DMS53 treated with DMSO at 0.1 percent for 48 hours (cell line): ENCODE measurements at regions not wholly inside any gene's neighbourhood (a gene's known extent, or its start where the extent isn't known, plus 50 kb on each side); places are given as distances from the start of the nearest gene placed in this dataset.
A peak's percentile ranks its signal among the peaks of the same experiment; 100 is the strongest.

Source experiments
- DNase-seq: peaks from one replicate; lab custom pipeline; 2025; ENCODE audit not compliant: unreplicated experiment; lab: John Stamatoyannopoulos, UW

DNA sequence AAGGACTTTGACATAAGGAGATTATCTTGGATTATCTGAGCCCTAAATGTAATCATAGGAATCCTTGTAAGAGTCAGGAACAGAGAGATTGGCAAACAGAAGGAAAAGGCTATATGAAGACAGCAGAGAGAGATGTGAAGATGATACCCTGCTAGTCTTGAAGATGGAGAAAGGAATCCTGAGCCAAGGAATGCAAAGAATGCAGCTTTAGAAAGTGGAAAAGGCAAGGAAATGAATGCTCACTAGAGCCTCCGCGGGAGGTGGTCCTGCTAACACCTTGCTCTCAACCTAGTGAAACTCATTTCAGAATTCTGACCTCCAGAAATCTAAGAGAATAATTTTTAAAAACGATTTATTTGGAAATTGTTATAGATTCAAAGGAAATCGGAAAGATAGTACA, 117.1 kb downstream of the TBXT start:
- no peak for DNase-seq

- DNase-seq = peak; percentile 12
Measured at GRCh38 chr6:166046982-166047381, 120.7 kb downstream of the TBXT start.

DNA sequence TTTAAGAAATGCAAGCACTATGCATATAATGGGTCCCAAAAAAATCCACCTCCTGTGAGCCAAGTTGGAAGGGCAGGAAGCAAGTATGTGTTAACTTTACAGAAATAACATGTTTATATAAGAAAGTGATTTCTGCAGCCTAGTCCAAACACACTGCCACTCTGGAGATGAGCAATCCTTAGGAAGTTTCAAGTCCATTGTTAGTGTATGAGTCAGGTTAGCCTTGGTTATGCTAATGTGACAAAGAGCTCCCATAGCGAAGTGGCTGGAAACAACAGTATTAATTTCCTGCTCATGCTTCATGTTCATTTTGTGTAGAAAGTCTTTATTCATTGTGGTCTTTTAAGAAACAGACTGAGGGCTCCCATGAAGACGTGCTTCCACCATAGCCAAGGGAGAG, 121.4 kb downstream of the TBXT start:
- DNase-seq = no peak

DNA sequence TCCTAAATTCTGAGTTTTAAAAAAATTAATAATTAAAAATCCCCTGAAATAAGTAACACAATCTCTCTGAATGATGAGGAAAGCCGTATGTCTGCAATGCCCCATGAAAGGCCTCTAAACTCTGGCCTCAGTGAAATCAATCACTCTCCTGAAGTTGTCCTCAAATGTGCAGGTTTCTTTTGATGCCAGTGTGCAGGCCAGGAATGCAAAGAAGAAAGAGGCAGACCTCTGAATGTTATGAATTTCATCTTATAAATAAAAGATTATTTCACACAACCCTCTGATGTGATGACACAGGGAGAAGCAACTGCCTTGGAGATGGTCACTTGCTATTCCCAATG, 121.8 kb downstream of the TBXT start:
- DNase-seq = no peak

DNA sequence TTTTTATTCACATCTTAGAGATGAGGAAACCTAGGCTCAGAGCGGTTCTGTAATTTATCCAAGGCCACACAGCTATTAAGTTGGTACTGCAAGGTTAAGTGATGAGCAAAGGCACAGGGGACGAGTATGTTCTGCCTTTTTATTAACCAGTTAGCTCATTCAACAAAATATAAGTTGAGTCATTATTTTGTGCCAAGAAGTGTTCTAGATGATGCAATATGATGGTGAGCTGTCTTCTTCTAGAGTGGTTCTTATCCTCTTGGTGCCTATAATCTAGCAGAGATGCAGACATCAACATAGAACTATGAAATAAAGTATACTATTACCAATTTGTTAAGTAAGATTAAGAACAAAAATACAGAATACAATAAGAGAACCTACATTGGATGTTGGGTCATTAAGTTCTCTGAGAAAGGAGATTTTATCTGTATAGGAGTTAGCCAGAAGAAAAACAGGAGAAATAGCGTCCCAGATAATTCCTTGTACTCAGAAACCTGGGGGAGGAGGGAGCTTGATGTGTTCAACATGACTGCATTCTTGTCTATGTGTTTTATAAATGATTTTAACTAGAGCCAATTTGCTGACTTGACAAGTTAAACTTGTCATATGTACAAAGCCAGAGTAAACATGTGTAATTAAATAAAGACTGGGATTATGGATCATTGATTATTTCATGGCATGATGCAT, 122.3 kb downstream of the TBXT start:
- no peak for DNase-seq

GRCh38 chr6:166041277-166041676, 126.4 kb downstream of the TBXT start:
- no peak for DNase-seq

- no peak for DNase-seq
Measured at GRCh38 chr6:166040292-166040691, 127.4 kb downstream of the TBXT start.

GRCh38 chr6:166036316-166037095, 131.1 kb downstream of the TBXT start:
- no peak for DNase-seq

DNA sequence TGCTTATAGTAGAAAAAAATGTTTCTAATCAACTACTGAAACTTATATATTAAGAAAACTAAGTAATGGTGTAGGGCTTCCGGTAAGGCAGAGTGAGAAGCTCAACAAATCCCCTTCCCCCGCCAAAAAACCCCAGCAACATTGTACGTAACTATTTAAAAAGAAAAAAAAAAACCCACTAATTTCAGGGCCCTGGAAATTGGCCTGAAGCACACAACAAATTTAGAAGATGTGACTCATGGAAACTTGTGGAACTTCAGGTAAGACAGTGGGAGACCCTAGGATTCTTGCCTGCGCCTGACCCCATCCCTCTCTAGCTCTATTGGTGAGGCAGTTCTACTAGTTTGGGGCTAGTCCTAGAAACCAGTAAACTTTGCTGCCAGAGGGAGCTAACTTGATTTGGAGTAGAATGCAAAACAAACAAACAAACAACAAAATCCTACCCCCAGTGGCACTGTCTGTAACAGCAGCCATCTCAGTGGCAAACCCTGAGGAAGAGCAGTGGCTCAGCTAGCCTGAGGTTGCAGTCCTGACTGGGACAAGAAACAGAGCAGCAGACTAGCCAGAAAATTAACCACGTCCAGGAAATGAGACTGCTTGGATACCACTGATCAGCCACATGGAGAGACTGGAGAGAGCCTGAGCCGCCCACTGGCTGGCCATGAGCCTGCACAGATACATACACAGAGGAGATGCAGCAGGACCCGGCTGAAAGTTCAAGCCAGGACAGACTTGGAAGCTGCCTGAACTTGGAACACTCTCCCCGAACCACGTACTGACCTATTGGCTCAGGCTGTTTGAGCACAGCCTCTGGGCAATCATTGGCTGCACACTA, 135.1 kb downstream of the TBXT start:
- no peak for DNase-seq

DNA sequence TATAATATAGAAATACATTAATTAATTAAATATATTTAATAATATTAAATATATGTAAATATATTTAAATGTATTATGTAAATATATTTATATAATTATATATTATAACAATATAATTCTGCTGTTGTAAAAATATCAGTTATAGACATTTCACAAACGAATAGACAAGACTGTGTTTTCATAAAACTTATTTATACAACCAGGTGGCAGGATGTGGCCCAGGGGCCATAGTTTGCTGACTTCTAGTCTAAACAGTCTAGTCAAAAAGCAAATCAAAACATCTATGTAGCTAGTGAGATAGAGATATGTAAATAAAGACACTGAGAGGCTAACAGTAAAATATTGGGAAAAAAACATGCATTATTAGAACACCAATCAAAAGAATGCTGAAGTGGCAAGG, 136.4 kb downstream of the TBXT start:
- no peak for DNase-seq

DNA sequence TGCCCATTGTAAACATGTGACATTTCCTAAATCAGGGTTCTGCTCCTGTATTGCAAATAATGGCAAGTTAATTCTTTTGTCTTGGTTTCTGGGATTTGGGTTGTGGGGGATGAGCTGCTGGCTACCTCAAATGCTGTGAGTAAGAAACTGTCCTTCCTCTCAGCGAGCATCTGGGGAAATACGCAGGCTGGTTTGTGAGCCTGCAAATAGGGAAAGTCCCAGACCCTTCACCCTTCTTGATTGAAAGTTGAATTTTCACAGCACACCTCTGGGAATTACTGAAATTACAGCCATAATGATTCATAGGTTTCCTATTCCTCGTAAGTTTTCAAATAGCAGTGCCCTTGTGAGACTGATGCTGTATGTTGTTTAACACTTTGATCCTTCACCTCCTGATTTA, 138.1 kb downstream of the TBXT start:
- DNase-seq = no peak

- DNase-seq = no peak
Measured at GRCh38 chr6:166027761-166028160, 139.9 kb downstream of the TBXT start.

- DNase-seq = no peak
Measured at GRCh38 chr6:166026586-166027126, 141.0 kb downstream of the TBXT start.

DNA sequence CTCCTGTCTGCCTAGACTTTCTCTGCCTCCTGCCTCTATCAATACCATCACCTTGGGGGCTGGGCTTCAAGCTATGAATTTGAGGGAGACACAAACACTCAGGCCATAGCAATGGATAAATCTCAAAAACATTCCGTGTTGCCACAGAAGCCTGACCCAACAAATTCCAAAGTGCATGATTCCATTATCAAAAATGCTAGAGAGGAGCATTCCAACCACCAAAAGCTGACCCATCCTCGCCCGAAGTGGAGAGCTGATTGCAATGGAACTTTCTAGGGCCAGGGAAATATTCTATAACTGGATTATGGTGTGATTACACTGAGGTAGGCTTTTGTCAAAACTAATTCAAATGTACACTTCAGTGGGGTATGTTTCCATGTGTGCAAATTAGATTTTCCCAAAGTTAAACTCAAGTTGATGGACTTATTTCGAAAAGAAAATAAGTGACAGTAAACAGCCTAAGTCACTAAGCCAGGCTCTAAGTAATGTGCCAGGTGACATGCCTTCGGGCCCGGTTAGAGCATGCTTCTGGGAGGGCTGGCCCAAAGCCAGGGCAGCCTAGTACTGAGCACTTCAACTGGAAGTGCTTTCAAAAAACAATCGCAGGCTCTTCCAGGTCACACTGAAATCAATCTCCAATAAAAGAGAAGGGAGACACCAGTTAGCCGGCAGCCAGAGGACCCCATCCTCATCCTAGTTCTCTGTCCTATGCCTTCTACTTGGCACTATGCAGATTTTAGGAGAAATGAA, 142.3 kb downstream of the TBXT start:
- no peak for DNase-seq

DNA sequence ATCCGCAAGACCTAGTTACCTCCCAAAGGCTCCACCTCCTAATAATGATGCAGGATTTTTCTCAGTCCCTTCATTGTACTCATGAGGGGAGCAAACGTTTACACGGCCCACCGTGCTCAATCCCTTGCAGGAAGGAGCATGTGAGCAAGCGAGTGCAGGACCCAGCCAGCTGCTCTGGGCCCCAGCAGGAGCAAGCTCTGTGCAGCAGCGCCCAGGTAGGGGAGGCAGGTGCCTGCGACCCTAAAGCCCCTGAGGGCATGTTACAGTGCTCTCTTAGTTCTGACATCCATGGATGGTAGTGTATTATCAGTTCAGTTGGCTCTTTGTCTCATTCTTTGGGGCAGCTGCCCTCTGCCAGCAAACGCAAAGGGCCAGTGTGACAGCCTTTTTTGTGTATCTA, 143.4 kb downstream of the TBXT start:
- DNase-seq = no peak

- no peak for DNase-seq
Measured at GRCh38 chr6:166023273-166023989, 144.2 kb downstream of the TBXT start.

DNA sequence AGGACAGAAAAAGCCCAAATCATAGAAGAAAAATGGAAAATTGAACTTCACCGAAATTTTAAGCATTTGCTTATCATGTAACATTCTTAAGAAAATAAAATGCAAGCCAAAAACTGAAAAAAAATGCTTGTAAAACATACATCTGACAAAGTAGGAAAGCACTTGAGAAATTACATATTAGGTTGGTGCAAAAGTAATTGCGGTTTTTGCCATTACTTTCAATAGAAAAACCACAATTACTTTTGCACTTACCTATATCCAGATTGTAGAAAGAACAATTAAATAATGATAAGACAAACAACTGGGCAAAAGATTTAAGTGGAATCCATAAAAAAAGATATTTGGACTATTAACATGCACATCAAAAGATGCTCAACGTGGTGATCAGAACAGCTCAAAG, 146.2 kb downstream of the TBXT start:
- DNase-seq = no peak

DNA sequence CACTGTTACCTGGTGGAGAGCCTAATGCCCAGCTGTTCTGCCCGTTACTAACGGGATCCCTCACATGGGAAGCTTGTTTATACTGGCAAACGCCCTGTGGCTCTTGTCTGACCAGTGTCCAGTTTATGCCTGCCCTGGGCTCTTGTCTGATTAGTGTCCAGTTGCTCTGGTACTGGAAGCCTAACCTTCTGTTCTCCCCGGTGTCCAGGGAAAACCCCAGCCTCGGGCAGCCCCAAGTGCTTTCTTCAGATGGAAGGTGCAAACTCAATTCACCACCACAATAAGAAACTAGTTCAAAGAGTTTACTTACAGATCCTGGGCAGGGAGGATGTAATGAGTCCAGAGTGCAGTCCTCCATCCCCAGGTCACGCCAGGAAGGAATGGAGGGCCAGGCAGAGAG, 148.4 kb downstream of the TBXT start:
- no peak for DNase-seq

DNA sequence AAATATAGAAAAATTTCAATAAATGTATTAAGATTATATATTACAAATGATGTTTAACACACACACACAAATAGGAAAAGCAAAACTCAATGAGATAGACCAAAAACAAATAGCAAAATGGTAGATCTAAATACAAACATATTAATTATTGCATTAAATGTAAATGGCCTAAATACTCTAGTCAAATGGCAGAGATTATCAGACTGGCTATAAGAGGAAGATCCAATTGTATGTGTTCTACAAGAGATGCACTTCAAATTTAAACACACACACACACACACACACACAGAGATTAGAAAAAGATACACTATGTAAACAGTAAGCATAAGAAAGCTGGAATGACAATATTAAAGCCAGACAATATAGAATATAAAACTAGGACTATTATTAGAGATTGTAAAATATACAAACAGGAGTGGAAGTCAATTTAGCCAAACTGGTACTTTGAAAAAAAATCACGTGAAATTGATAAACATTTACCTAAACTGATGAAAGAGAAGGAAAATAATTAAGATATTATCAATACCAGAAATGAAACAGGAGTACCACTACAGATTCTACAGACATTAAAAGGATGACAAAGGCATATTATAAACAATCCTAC, 150.5 kb downstream of the TBXT start:
- DNase-seq = no peak

DNA sequence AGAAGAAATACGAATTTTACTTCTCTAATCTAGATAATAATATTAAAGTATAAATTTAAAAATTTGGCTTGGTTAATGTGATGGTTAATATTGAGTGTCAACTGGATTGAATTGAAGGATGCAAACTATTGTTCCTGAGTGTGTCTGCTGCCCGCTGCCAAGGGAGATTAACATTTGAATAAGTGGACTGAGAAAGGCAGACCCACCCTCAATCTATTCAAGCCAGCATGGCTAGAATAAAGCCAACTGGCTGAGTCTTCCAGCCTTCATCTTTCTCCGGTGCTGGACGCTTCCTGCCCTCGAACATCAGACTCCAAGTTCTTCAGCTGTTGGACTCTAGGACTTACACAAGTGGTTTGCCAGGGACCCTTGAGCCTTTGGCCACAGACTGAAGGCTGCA, 152.7 kb downstream of the TBXT start:
- DNase-seq = no peak
